B cell (primary cell): ENCODE measurements at regions not wholly inside any gene's neighbourhood (a gene's known extent, or its start where the extent isn't known, plus 50 kb on each side); places are given as distances from the start of the nearest gene placed in this dataset.

Experiments used
- ATAC-seq: fragments of 200-7000 bp; cut with Tn5 transposase; one replicate; pipeline ENCODE4 v1.10.0; 2021; ENCODE audit warnings: low read depth, mild to moderate bottlenecking, moderate number of reproducible peaks, moderate library complexity
- CTCF ChIA-PET: fragments of 350-600 bp; sonication (Branson Sonifier 250); formaldehyde crosslinking; loops from one replicate; lab custom pipeline; 2021; ENCODE audit warnings: antibody characterized with exemption, inconsistent platforms; lab: Charles Lee
- POLR2A ChIA-PET: fragments of 350-600 bp; sonication (Branson Sonifier 250); formaldehyde crosslinking; loops from one replicate; lab custom pipeline; 2021; ENCODE audit warnings: antibody characterized with exemption; lab: Charles Lee
- DNase-seq: peaks from one replicate; pipeline ENCODE4 v3.0.0; 2013
- H2AFZ ChIP-seq: 2 replicates; pipeline ENCODE4 v1.6.1; 2012; ENCODE audit warnings: mild to moderate bottlenecking, low read depth, low read length; ENCODE audit not compliant: insufficient read depth, poor library complexity, severe bottlenecking
- H3K27ac ChIP-seq, 2 donors: 1 replicate in 1 of 2; 2 replicates in 1 of 2; pipeline ENCODE4 v1.5.1; 2012 to 2013; ENCODE audit warnings: low read length in 2 of 2, mild to moderate bottlenecking in 2 of 2, moderate library complexity in 1 of 2
- H3K27me3 ChIP-seq, 4 experiments: fragments of 200-600 bp in 1 of 4; sonication (generic) in 1 of 4; replicated peaks in 1 of 4; 1 replicate in 2 of 4; 2 replicates in 2 of 4; pipeline versions ENCODE4 v1.6.1 to v1.7.0; 2013 to 2016; ENCODE audit warnings: low read length in 3 of 4, mild to moderate bottlenecking in 2 of 4, mixed read lengths in 1 of 4, moderate library complexity in 1 of 4; ENCODE audit not compliant: insufficient read depth in 4 of 4, control insufficient read depth in 3 of 4; ENCODE audit errors: control extremely low read depth in 1 of 4
- H3K36me3 ChIP-seq, 2 experiments: replicated peaks in 1 of 2; 1 replicate in 1 of 2; 2 replicates in 1 of 2; pipeline versions ENCODE4 v1.6.1 to v1.7.1; 2013; ENCODE audit warnings: low read length in 1 of 2; ENCODE audit not compliant: insufficient read depth in 2 of 2, control insufficient read depth in 1 of 2; ENCODE audit errors: control extremely low read depth in 1 of 2, extremely low read depth in 1 of 2
- H3K4me1 ChIP-seq, 2 donors: fragments of 200-600 bp in 1 of 2; sonication (generic) in 1 of 2; 1 replicate in 1 of 2; 2 replicates in 1 of 2; pipeline versions ENCODE4 v1.5.1 to v1.6.1; 2013 to 2017; ENCODE audit warnings: low read length in 2 of 2; ENCODE audit not compliant: control insufficient read depth in 2 of 2, insufficient read depth in 2 of 2
- H3K4me2 ChIP-seq: replicated peaks from 2 replicates; pipeline ENCODE3; 2012; ENCODE audit warnings: mild to moderate bottlenecking, low read depth, low read length; ENCODE audit not compliant: poor library complexity, severe bottlenecking
- H3K4me3 ChIP-seq, 5 experiments: fragments of 200-600 bp in 1 of 5; sonication (generic) in 1 of 5; 1 replicate in 3 of 5; 2 replicates in 2 of 5; pipeline versions ENCODE4 v1.5.1 to v1.7.0; 2011 to 2016; ENCODE audit warnings: low read length in 4 of 5, mild to moderate bottlenecking in 4 of 5, low read depth in 2 of 5, control low read depth in 1 of 5, moderate library complexity in 1 of 5; ENCODE audit not compliant: insufficient read depth in 1 of 5; ENCODE audit errors: control extremely low read depth in 1 of 5, extremely low read depth in 1 of 5
- H3K79me2 ChIP-seq: fragments of 200-600 bp; sonication (generic); one replicate; pipeline ENCODE4 v1.6.0; 2016; ENCODE audit warnings: low read length; ENCODE audit not compliant: control insufficient read depth, insufficient read depth
- H3K9ac ChIP-seq: fragments of 200-600 bp; sonication (generic); 2 replicates; pipeline ENCODE4 v1.6.1; 2017; ENCODE audit warnings: mild to moderate bottlenecking, low read length, moderate library complexity
- H3K9me3 ChIP-seq, 3 donors: one replicate each; pipeline versions ENCODE4 v1.6.1 to v1.7.1; 2013; ENCODE audit warnings: low read length in 2 of 3; ENCODE audit not compliant: control insufficient read depth in 2 of 3, insufficient read depth in 1 of 3; ENCODE audit errors: control extremely low read depth in 1 of 3
- H4K20me1 ChIP-seq: 2 replicates; pipeline ENCODE4 v1.6.0; 2012; ENCODE audit warnings: mild to moderate bottlenecking, low read length; ENCODE audit not compliant: insufficient read depth, control insufficient read depth, poor library complexity, severe bottlenecking
- H3K27ac Mint-ChIP-seq: one replicate; pipeline ENCODE4 v1.8.0; 2021; ENCODE audit warnings: mixed read lengths
- H3K27me3 Mint-ChIP-seq: one replicate; pipeline ENCODE4 v1.8.0; 2021; ENCODE audit warnings: mixed read lengths
- H3K4me1 Mint-ChIP-seq: one replicate; pipeline ENCODE4 v1.8.0; 2021; ENCODE audit warnings: mixed read lengths
- H3K4me3 Mint-ChIP-seq: one replicate; pipeline ENCODE4 v1.8.0; 2021; ENCODE audit warnings: mixed read lengths
- H3K9me3 Mint-ChIP-seq: one replicate; pipeline ENCODE4 v1.8.0; 2022; ENCODE audit warnings: mixed read lengths; ENCODE audit not compliant: insufficient read depth
- EZH2 ChIP-seq: IDR thresholded peaks from 2 replicates; pipeline ENCODE4 v1.6.1; 2012; ENCODE audit warnings: borderline replicate concordance, low read depth, mild to moderate bottlenecking, moderate library complexity, low read length; ENCODE audit not compliant: insufficient read depth, poor library complexity, severe bottlenecking
- WGBS: methylation state at CpG from one replicate; pipeline ENCODE4 v1.1.5; 2013; ENCODE audit warnings: missing lambda C conversion rate; ENCODE audit not compliant: insufficient coverage; 5-methylcytosine and 5-hydroxymethylcytosine counted together
- intact Hi-C: fragments of 100-400 bp; cut with micrococcal nuclease; formaldehyde crosslinking; loops from one replicate; pipeline ENCODE4 v1.10.0; 2022
- TF ChIP-seq, protein P1 (sequence below): fragments of 200-600 bp; IDR thresholded peaks from one replicate; pipeline ENCODE4 v1.8.0; 2022; ENCODE audit warnings: antibody characterized with exemption, mild to moderate bottlenecking

DNA sequence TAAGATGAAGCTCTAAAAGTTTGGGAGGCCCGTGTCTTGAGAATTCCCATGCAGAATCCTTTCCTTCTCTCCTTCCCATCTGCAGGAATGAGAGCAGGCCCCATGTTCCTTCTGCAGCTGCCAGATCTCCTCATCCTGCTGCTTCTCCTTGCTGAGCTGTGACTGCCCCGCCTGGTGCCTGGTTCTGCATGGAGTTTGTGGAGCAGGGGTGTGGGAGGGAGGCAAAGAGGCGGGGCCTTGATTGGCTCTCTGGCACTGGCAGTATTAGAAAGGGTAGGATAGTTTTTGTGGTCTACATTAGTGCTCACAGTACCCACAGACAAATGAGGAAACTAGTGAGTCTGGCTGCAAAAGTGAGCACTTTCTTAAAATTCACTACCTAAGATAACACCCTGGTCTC lies 91.1 kb upstream of the CLPB start:
- Mint-ChIP-seq H3K27ac (no peak overlapping the region), H3K4me3 (no peak overlapping the region), H3K27me3 (peaks cover 5% of the 10 kb centered on the region), H3K4me1 (no peaks in the 10 kb centered on the region), H3K9me3 (no peaks in the 10 kb centered on the region)
- no peaks in the 10 kb centered on the region for H3K79me2 ChIP-seq
- no peak overlapping the region for H3K9ac ChIP-seq
- no peak overlapping the region for H3K27ac ChIP-seq
- POLR2A ChIA-PET: no interaction called here
- CTCF ChIA-PET: no interaction called here
- no peaks in the 10 kb centered on the region for H3K4me1 ChIP-seq
- H4K20me1 ChIP-seq: no peaks in the 10 kb centered on the region
- intact Hi-C loops: no loop called here
- WGBS: 83% methylated on average over 1 of the region's 3 CpGs
- no peak overlapping the region for H3K4me3 ChIP-seq
- no peaks in the 10 kb centered on the region for H3K27me3 ChIP-seq
- H3K4me2 ChIP-seq: no peak overlapping the region
- no peaks in the 10 kb centered on the region for H3K9me3 ChIP-seq
- DNase-seq (no peak), ATAC-seq (no peak)
- no peaks in the 10 kb centered on the region for H3K36me3 ChIP-seq
- TF ChIP-seq, protein P1, sequence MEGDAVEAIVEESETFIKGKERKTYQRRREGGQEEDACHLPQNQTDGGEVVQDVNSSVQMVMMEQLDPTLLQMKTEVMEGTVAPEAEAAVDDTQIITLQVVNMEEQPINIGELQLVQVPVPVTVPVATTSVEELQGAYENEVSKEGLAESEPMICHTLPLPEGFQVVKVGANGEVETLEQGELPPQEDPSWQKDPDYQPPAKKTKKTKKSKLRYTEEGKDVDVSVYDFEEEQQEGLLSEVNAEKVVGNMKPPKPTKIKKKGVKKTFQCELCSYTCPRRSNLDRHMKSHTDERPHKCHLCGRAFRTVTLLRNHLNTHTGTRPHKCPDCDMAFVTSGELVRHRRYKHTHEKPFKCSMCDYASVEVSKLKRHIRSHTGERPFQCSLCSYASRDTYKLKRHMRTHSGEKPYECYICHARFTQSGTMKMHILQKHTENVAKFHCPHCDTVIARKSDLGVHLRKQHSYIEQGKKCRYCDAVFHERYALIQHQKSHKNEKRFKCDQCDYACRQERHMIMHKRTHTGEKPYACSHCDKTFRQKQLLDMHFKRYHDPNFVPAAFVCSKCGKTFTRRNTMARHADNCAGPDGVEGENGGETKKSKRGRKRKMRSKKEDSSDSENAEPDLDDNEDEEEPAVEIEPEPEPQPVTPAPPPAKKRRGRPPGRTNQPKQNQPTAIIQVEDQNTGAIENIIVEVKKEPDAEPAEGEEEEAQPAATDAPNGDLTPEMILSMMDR: no peak
- no peak overlapping the region for H2AFZ ChIP-seq

DNA sequence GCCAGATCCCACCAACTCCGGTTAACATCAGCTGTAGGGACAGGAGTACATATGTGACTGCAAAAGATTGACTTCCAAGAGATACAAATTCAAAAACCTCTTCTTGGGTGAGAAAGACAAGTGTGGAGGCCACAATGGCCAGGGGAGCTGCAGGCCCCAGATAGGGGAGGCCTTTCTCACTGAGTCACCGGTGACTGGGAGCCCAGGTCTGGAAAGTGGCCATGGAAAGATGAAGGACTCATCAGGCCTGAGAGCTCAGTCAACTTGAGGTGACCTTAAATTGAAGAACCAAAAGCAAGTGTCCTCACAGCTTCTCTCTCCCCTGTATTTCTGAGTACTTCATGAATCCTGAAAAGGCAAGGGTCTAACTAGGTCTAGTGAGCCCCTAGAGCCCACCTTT lies 90.4 kb upstream of the CLPB start:
- H3K4me1 Mint-ChIP-seq: peaks cover 4% of the 10 kb centered on the region
- no peaks in the 10 kb centered on the region for H3K9me3 ChIP-seq
- no peak overlapping the region for H3K4me3 ChIP-seq
- no peak overlapping the region for H3K9ac ChIP-seq
- H3K9me3 Mint-ChIP-seq: no peaks in the 10 kb centered on the region
- DNase-seq (no peak), ATAC-seq (no peak)
- H3K4me1 ChIP-seq: no peaks in the 10 kb centered on the region
- H3K27ac ChIP-seq: no peak overlapping the region
- H3K27me3 Mint-ChIP-seq: no peaks in the 10 kb centered on the region
- ChIA-PET POLR2A (no interaction called here), CTCF (no interaction called here)
- H4K20me1 ChIP-seq: no peaks in the 10 kb centered on the region
- no peak overlapping the region for H3K4me2 ChIP-seq
- H3K27me3 ChIP-seq: no peaks in the 10 kb centered on the region
- no peaks in the 10 kb centered on the region for H3K36me3 ChIP-seq
- no peak overlapping the region for H3K4me3 Mint-ChIP-seq
- no peak overlapping the region for H2AFZ ChIP-seq
- H3K27ac Mint-ChIP-seq: no peak overlapping the region
- 82% methylated on average over 1 of the region's 2 CpGs for WGBS
- no peak for TF ChIP-seq EZH2
- TF ChIP-seq, protein P1: no peak
- intact Hi-C loops: no loop called here
- no peaks in the 10 kb centered on the region for H3K79me2 ChIP-seq
